ENCODE measurements at regions not wholly inside any gene's neighbourhood (a gene's known extent, or its start where the extent isn't known, plus 50 kb on each side); places are given as distances from the start of the nearest gene placed in this dataset.

- TF ChIP-seq EP300 (IDR thresholded peaks at IDR 0.05) (no peak), POLR2A (IDR thresholded peaks at IDR 0.05) (no peak)
Measured at GRCh38 chr5:53739111-53739510, 178.7 kb downstream of the NDUFS4 start.
